HCT116 (cell line): ENCODE measurements at regions not wholly inside any gene's neighbourhood (a gene's known extent, or its start where the extent isn't known, plus 50 kb on each side); places are given as distances from the start of the nearest gene placed in this dataset.

ENCODE experiments used
- ATAC-seq: fragments of 200-7000 bp; cut with Tn5 transposase; 2 replicates; pipeline ENCODE4 v1.9.1; 2020; ENCODE audit warnings: mild to moderate bottlenecking, moderate library complexity
- BruUV-seq: library from RNA; stranded (reverse); fragments of 400-500 nt; replicated peaks from 2 replicates; lab custom pipeline; 2021; lab: Mats Ljungman, UMichigan
- CTCF ChIA-PET: fragments of 300-600 bp; sonication (Branson Sonifier 250); formaldehyde crosslinking; loops from one replicate; lab custom pipeline; 2021; ENCODE audit warnings: antibody characterized with exemption; lab: Charles Lee
- POLR2A ChIA-PET: fragments of 300-600, 350-600 bp; sonication (Branson Sonifier 250); formaldehyde crosslinking; loops from one replicate; lab custom pipeline; 2021; ENCODE audit warnings: antibody characterized with exemption; lab: Charles Lee
- RAD21 ChIA-PET, 2 experiments: fragments of 300-600 bp; sonication (Branson Sonifier 250); formaldehyde crosslinking; loops; one replicate each; lab custom pipeline; 2023; ENCODE audit warnings: low total read pairs in 2 of 2; ENCODE audit not compliant: uncharacterized antibody in 2 of 2, unreplicated experiment in 2 of 2, low non-redundant PET in 1 of 2; lab: Charles Lee
- DNase-seq: peaks from one replicate; pipeline ENCODE4 v3.0.0-alpha.2; 2010; ENCODE audit warnings: low read depth, low spot score
- H2AFZ ChIP-seq: fragments of 200-600 bp; shearing (Covaris generic), sonication (generic); 2 replicates; pipeline ENCODE4 v1.6.1; 2017; ENCODE audit warnings: low read depth, mixed run types, mixed read lengths, antibody characterized with exemption, low read length; ENCODE audit not compliant: poor library complexity, severe bottlenecking
- H3K27ac ChIP-seq: 2 replicates; pipeline ENCODE4 v1.5.1; 2012; ENCODE audit warnings: low read depth, low read length
- H3K27me3 ChIP-seq: fragments of 200-600 bp; sonication (generic); 2 replicates; pipeline ENCODE4 v1.6.1; 2016; ENCODE audit warnings: mixed run types, low read length, mixed read lengths; ENCODE audit not compliant: insufficient read depth
- H3K36me3 ChIP-seq, 2 experiments: fragments of 200-500 bp in 1 of 2; fragments of 200-600 bp in 1 of 2; sonication (Bioruptor generic) in 1 of 2; sonication (generic) in 1 of 2; 2 replicates each; pipeline versions ENCODE4 v1.5.1 to v1.6.1; 2014 to 2016; ENCODE audit warnings: low read length in 2 of 2, inconsistent platforms in 1 of 2, mixed read lengths in 1 of 2, mixed run types in 1 of 2; ENCODE audit not compliant: insufficient read depth in 2 of 2, control insufficient read depth in 1 of 2
- H3K4me1 ChIP-seq, 2 experiments: fragments of 200-600 bp in 1 of 2; sonication (generic) in 1 of 2; 2 replicates each; pipeline versions ENCODE4 v1.5.1 to v1.6.1; 2012 to 2017; ENCODE audit warnings: low read length in 2 of 2, inconsistent platforms in 1 of 2, mild to moderate bottlenecking in 1 of 2, mixed read lengths in 1 of 2, mixed run types in 1 of 2, moderate library complexity in 1 of 2; ENCODE audit not compliant: insufficient read depth in 2 of 2, control insufficient read depth in 1 of 2
- H3K4me2 ChIP-seq: fragments of 200-600 bp; sonication (generic); 2 replicates; pipeline ENCODE4 v1.6.1; 2017; ENCODE audit warnings: mixed run types, low read length, mixed read lengths
- H3K4me3 ChIP-seq, 2 experiments: fragments of 200-600 bp in 1 of 2; sonication (generic) in 1 of 2; replicated peaks in 1 of 2; 2 replicates each; pipeline ENCODE4 v1.5.1; 2011 to 2016; ENCODE audit warnings: low read length in 2 of 2, control low read depth in 1 of 2, low read depth in 1 of 2, mild to moderate bottlenecking in 1 of 2, mixed read lengths in 1 of 2, mixed run types in 1 of 2
- H3K79me2 ChIP-seq: fragments of 200-600 bp; sonication (generic); 2 replicates; pipeline ENCODE4 v1.6.1; 2017; ENCODE audit warnings: mild to moderate bottlenecking, mixed run types, low read length, moderate library complexity, mixed read lengths; ENCODE audit not compliant: insufficient read depth
- H3K9ac ChIP-seq: fragments of 200-600 bp; sonication (generic); 2 replicates; pipeline ENCODE4 v1.6.1; 2016; ENCODE audit warnings: low read length, mixed read lengths
- H3K9me2 ChIP-seq: fragments of 200-600 bp; sonication (generic), shearing (Covaris generic); 2 replicates; pipeline ENCODE4 v1.6.1; 2017; ENCODE audit warnings: mixed run types, mild to moderate bottlenecking, moderate library complexity; ENCODE audit not compliant: insufficient read depth
- H3K9me3 ChIP-seq, 2 experiments: fragments of 200-500 bp in 1 of 2; fragments of 200-600 bp in 1 of 2; sonication (Bioruptor generic) in 1 of 2; sonication (generic) in 1 of 2; 2 replicates each; pipeline ENCODE4 v1.6.1; 2014 to 2017; ENCODE audit warnings: low read length in 2 of 2, mixed read lengths in 2 of 2, inconsistent platforms in 1 of 2, low read depth in 1 of 2, mild to moderate bottlenecking in 1 of 2, mixed run types in 1 of 2, moderate library complexity in 1 of 2; ENCODE audit not compliant: control insufficient read depth in 1 of 2, insufficient read depth in 1 of 2
- H4K20me1 ChIP-seq: fragments of 200-600 bp; sonication (generic), shearing (Covaris generic); 2 replicates; pipeline ENCODE4 v1.6.1; 2017; ENCODE audit warnings: mixed run types, mild to moderate bottlenecking, moderate library complexity; ENCODE audit not compliant: insufficient read depth
- ATF3 ChIP-seq: IDR thresholded peaks from 2 replicates; pipeline ENCODE4 v1.6.1; 2012
- ELF1 ChIP-seq: IDR thresholded peaks from 2 replicates; pipeline ENCODE4 v1.6.1; 2012; ENCODE audit warnings: low read depth, borderline replicate concordance
- EZH2 ChIP-seq: fragments of 200-600 bp; sonication (generic); IDR thresholded peaks from 2 replicates; pipeline ENCODE4 v1.6.1; 2017; ENCODE audit warnings: antibody characterized with exemption, mixed run types
- FOSL1 ChIP-seq: IDR thresholded peaks from 2 replicates; pipeline ENCODE4 v1.6.1; 2012; ENCODE audit warnings: low read depth
- JUND ChIP-seq: IDR thresholded peaks from 2 replicates; pipeline ENCODE4 v1.6.1; 2012
- POLR2A ChIP-seq: IDR thresholded peaks from 2 replicates; pipeline ENCODE4 v1.7.0; 2011; ENCODE audit warnings: borderline replicate concordance; ENCODE audit not compliant: insufficient read depth, insufficient read length; ENCODE audit errors: extremely low read depth
- POLR2AphosphoS5 ChIP-seq: IDR thresholded peaks from 2 replicates; pipeline ENCODE4 v1.6.1; 2011; ENCODE audit warnings: mild to moderate bottlenecking, low read depth, low read length, moderate library complexity
- RAD21 ChIP-seq: IDR thresholded peaks from 2 replicates; pipeline ENCODE4 v1.6.1; 2012; ENCODE audit warnings: low read depth, mild to moderate bottlenecking
- SRF ChIP-seq: IDR thresholded peaks from 2 replicates; pipeline ENCODE4 v1.6.1; 2012; ENCODE audit warnings: low read depth
- TCF7L2 ChIP-seq: IDR thresholded peaks from 2 replicates; pipeline ENCODE4 v1.7.0; 2011; ENCODE audit warnings: borderline replicate concordance, inconsistent platforms; ENCODE audit not compliant: insufficient read depth, insufficient read length; ENCODE audit errors: extremely low read depth
- intact Hi-C: fragments of 100-400 bp; cut with micrococcal nuclease; formaldehyde crosslinking; loops from 2 replicates; pipeline ENCODE4 v1.10.0; 2022
- TF ChIP-seq, protein P1 (sequence below), 3 experiments: fragments of 200-600 bp in 1 of 3; sonication (generic) in 1 of 3; IDR thresholded peaks in 2 of 3; conservative IDR thresholded peaks in 1 of 3; 2 replicates each; pipeline ENCODE4 v1.5.1; 2012 to 2017; ENCODE audit warnings: low read depth in 2 of 3, low read length in 2 of 3, antibody characterized with exemption in 1 of 3, borderline replicate concordance in 1 of 3, control low read depth in 1 of 3, mild to moderate bottlenecking in 1 of 3, mixed read lengths in 1 of 3, mixed run types in 1 of 3, moderate library complexity in 1 of 3; ENCODE audit not compliant: insufficient read depth in 1 of 3

DNA sequence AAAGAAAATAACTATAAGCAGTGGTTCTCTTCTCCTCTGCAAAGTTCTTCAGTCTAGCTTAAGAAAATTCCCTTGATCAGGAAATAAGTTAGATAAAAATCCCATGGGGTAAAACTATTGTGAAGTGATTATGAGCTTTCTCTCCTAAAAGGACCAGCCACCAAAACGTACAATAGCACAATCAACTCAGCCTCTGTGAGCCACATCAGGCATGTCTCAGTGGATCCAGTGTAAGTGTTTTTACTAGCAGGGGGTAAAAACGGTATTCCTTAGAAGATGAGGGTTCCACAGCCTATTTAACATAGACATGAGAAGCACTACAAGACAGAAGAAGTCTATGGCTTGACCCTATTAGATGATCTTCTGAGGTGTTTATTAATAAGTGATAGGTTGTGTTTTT is 503.2 kb downstream of the PIK3C3 start:
- intact Hi-C loops = no loop called here
- ChIA-PET POLR2A (no interaction called here), RAD21 (no interaction called here), CTCF (no interaction called here)
- Histone ChIP-seq H3K9ac (no peak overlapping the region), H3K4me1 (no peaks in the 10 kb centered on the region), H3K27me3 (no peaks in the 10 kb centered on the region), H3K79me2 (no peaks in the 10 kb centered on the region), H3K36me3 (no peaks in the 10 kb centered on the region), H3K4me3 (no peak overlapping the region), H3K27ac (no peak overlapping the region), H2AFZ (no peak overlapping the region), H3K9me2 (no peaks in the 10 kb centered on the region), H4K20me1 (no peaks in the 10 kb centered on the region), H3K4me2 (no peak overlapping the region), H3K9me3 (peaks cover 0 to 3% of the 10 kb centered on the region in 2 experiments; a peak in 2 of 4 replicates)
- no peak for ATAC-seq
- DNase-seq = no peak
- no TSS peak for BruUV-seq
- TF ChIP-seq RAD21 = no peak
- no peak for TF ChIP-seq POLR2AphosphoS5
- TF ChIP-seq ELF1 = no peak
- no peak for TF ChIP-seq JUND
- TF ChIP-seq TCF7L2 = no peak
- TF ChIP-seq FOSL1 = no peak
- TF ChIP-seq POLR2A = no peak
- TF ChIP-seq SRF = no peak
- no peak for TF ChIP-seq ATF3
- TF ChIP-seq EZH2 = no peak
- TF ChIP-seq, protein P1, sequence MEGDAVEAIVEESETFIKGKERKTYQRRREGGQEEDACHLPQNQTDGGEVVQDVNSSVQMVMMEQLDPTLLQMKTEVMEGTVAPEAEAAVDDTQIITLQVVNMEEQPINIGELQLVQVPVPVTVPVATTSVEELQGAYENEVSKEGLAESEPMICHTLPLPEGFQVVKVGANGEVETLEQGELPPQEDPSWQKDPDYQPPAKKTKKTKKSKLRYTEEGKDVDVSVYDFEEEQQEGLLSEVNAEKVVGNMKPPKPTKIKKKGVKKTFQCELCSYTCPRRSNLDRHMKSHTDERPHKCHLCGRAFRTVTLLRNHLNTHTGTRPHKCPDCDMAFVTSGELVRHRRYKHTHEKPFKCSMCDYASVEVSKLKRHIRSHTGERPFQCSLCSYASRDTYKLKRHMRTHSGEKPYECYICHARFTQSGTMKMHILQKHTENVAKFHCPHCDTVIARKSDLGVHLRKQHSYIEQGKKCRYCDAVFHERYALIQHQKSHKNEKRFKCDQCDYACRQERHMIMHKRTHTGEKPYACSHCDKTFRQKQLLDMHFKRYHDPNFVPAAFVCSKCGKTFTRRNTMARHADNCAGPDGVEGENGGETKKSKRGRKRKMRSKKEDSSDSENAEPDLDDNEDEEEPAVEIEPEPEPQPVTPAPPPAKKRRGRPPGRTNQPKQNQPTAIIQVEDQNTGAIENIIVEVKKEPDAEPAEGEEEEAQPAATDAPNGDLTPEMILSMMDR (IDR thresholded peaks at IDR 0.05 in 2 of 3, conservative IDR thresholded peaks at IDR 0.05 in 1 of 3; ENCODE audit: borderline replicate concordance in 1 of 3, insufficient read depth in 1 of 3, low read depth in 2 of 3, low read length in 2 of 3) = no peak
